ENCODE measurements at regions not wholly inside any gene's neighbourhood (a gene's known extent, or its start where the extent isn't known, plus 50 kb on each side); places are given as distances from the start of the nearest gene placed in this dataset.

DNA sequence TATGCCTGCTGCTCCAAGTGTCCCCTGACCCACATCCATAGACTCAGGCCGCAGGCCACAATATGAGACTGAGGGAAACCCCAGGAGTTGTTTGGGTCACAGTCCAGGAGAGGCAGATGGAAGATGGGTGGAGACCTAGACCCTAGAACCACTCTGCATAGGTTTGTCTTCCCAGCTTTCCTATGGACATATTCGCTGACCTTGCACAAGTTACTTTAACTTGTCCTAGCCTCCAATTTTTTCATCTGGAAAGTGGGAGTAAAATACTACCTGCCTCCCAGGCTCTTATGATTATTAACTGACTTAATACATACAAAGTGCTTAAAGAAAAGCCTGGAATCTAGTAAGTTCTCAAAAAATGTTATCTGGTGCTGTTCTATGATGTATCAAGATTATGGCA is 157.1 kb upstream of the IFNG-AS1 start:
- CTCF ChIA-PET (ENCODE audit: unreplicated experiment), result no interaction called here
- no peaks in the 10 kb centered on the region for H4K20me1 ChIP-seq (ENCODE audit: insufficient read depth, low read length)
- DNase-seq (ENCODE audit: low spot score), result no peak
- no peak overlapping the region for H2AFZ ChIP-seq (ENCODE audit: low read length)
- no peaks in the 10 kb centered on the region for H3K36me3 ChIP-seq (ENCODE audit: insufficient read depth, low read length)
- no peaks in the 10 kb centered on the region for H3K4me1 ChIP-seq (ENCODE audit: insufficient read depth, low read length, poor library complexity, severe bottlenecking)
- H3K4me2 ChIP-seq (ENCODE audit: low read length), result no peak overlapping the region
- TF ChIP-seq, protein P1, sequence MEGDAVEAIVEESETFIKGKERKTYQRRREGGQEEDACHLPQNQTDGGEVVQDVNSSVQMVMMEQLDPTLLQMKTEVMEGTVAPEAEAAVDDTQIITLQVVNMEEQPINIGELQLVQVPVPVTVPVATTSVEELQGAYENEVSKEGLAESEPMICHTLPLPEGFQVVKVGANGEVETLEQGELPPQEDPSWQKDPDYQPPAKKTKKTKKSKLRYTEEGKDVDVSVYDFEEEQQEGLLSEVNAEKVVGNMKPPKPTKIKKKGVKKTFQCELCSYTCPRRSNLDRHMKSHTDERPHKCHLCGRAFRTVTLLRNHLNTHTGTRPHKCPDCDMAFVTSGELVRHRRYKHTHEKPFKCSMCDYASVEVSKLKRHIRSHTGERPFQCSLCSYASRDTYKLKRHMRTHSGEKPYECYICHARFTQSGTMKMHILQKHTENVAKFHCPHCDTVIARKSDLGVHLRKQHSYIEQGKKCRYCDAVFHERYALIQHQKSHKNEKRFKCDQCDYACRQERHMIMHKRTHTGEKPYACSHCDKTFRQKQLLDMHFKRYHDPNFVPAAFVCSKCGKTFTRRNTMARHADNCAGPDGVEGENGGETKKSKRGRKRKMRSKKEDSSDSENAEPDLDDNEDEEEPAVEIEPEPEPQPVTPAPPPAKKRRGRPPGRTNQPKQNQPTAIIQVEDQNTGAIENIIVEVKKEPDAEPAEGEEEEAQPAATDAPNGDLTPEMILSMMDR (conservative IDR thresholded peaks at IDR 0.05; ENCODE audit: low read length), result no peak
- TF ChIP-seq EZH2phosphoT487 (IDR thresholded peaks at IDR 0.05; ENCODE audit: borderline replicate concordance, low read depth, low read length), result no peak
- no peak overlapping the region for H3K27ac ChIP-seq (ENCODE audit: low read depth, low read length, poor library complexity, severe bottlenecking)
- H3K9me3 ChIP-seq (ENCODE audit: low read length), result no peaks in the 10 kb centered on the region
- no peak overlapping the region for H3K4me3 ChIP-seq (ENCODE audit: low read depth, low read length, poor library complexity, severe bottlenecking)
- H3K79me2 ChIP-seq (ENCODE audit: insufficient read depth, low read depth, low read length), result no peaks in the 10 kb centered on the region
- no peaks in the 10 kb centered on the region for H3K9me2 ChIP-seq (ENCODE audit: insufficient read depth, low read length)
- intact Hi-C loops (cut with micrococcal nuclease; ENCODE audit: unreplicated experiment), result no loop called here
- no TSS peak for BruUV-seq (replicated peaks)
- POLR2A ChIA-PET, result no interaction called here

DNA sequence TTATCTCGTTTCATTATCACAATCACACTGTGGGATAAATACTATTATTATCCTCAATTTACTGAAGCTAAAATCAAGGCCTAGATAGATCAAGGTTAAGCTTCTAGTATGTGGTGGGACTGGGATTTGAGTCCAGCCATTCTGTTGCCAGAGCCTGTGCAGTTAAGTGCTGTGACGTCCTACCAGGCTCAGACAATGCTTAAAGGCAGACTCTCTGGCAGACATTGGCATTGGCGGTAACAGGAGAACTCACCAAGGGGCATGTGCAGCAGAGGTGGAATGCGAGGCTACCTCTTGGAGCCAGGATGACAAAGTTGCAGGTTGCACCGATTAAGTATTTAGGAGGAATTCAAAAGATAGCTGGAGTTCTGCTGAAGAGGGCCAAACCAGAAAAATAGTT is 155.6 kb upstream of the IFNG-AS1 start:
- no TSS peak for BruUV-seq (replicated peaks)
- ChIA-PET POLR2A (no interaction called here), CTCF (ENCODE audit: unreplicated experiment) (no interaction called here)
- no peaks in the 10 kb centered on the region for H3K36me3 ChIP-seq (ENCODE audit: insufficient read depth, low read length)
- DNase-seq (ENCODE audit: low spot score), result no peak
- H2AFZ ChIP-seq (ENCODE audit: low read length), result no peak overlapping the region
- H3K9me3 ChIP-seq (ENCODE audit: low read length), result no peaks in the 10 kb centered on the region
- no peaks in the 10 kb centered on the region for H3K4me1 ChIP-seq (ENCODE audit: insufficient read depth, low read length, poor library complexity, severe bottlenecking)
- H3K4me3 ChIP-seq (ENCODE audit: low read depth, low read length, poor library complexity, severe bottlenecking), result no peak overlapping the region
- TF ChIP-seq, protein P1 (conservative IDR thresholded peaks at IDR 0.05; ENCODE audit: low read length), result no peak
- TF ChIP-seq EZH2phosphoT487 (IDR thresholded peaks at IDR 0.05; ENCODE audit: borderline replicate concordance, low read depth, low read length), result no peak
- intact Hi-C loops (cut with micrococcal nuclease; ENCODE audit: unreplicated experiment), result no loop called here
- H3K27ac ChIP-seq (ENCODE audit: low read depth, low read length, poor library complexity, severe bottlenecking), result no peak overlapping the region
- H3K4me2 ChIP-seq (ENCODE audit: low read length), result no peak overlapping the region
- no peaks in the 10 kb centered on the region for H4K20me1 ChIP-seq (ENCODE audit: insufficient read depth, low read length)
- H3K79me2 ChIP-seq (ENCODE audit: insufficient read depth, low read depth, low read length), result no peaks in the 10 kb centered on the region
- no peaks in the 10 kb centered on the region for H3K9me2 ChIP-seq (ENCODE audit: insufficient read depth, low read length)

DNA sequence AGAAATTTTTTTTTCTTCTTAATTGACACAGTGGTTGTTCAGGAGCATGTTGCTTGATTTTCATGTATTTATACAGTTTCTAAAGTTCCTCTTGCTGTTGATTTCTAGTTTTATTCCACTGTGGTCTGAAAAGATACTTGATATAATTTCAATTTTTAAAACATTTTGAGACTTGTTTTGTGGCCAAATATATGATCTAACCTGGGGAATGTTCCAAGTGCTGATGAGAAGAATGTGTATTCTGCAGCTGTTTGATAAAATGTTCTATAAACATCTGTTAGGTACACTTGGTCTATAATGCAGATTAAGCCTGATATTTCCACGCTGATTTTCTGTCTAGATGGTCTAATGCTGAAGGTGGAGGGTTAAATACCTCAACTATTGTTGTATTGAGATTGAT is 151.4 kb upstream of the IFNG-AS1 start:
- ChIA-PET POLR2A (interaction anchor here (0.8 kb wide), 1 partner anchor 31 kb away, joined by 4 read pairs; no protein-coding TSS in a partner anchor), CTCF (ENCODE audit: unreplicated experiment) (no interaction called here)
- Histone ChIP-seq H2AFZ (ENCODE audit: low read length) (no peak overlapping the region), H3K4me1 (ENCODE audit: insufficient read depth, low read length, poor library complexity, severe bottlenecking) (no peaks in the 10 kb centered on the region), H3K79me2 (ENCODE audit: insufficient read depth, low read depth, low read length) (no peaks in the 10 kb centered on the region), H3K27ac (ENCODE audit: low read depth, low read length, poor library complexity, severe bottlenecking) (no peak overlapping the region), H3K9me2 (ENCODE audit: insufficient read depth, low read length) (no peaks in the 10 kb centered on the region), H3K36me3 (ENCODE audit: insufficient read depth, low read length) (no peaks in the 10 kb centered on the region), H3K9me3 (ENCODE audit: low read length) (no peaks in the 10 kb centered on the region), H3K4me3 (ENCODE audit: low read depth, low read length, poor library complexity, severe bottlenecking) (no peak overlapping the region), H4K20me1 (ENCODE audit: insufficient read depth, low read length) (no peaks in the 10 kb centered on the region), H3K4me2 (ENCODE audit: low read length) (no peak overlapping the region)
- no peak for DNase-seq (ENCODE audit: low spot score)
- intact Hi-C loops (cut with micrococcal nuclease; ENCODE audit: unreplicated experiment), result no loop called here
- TF ChIP-seq EZH2phosphoT487 (IDR thresholded peaks at IDR 0.05; ENCODE audit: borderline replicate concordance, low read depth, low read length), result no peak
- TF ChIP-seq, protein P1 (conservative IDR thresholded peaks at IDR 0.05; ENCODE audit: low read length), result no peak
- no TSS peak for BruUV-seq (replicated peaks)
